HepG2 (cell line): ENCODE measurements at regions not wholly inside any gene's neighbourhood (a gene's known extent, or its start where the extent isn't known, plus 50 kb on each side); places are given as distances from the start of the nearest gene placed in this dataset.

Experiments
- ATAC-seq: fragments of 200-7000 bp; cut with Tn5 transposase; 3 replicates; pipeline ENCODE4 v1.9.1; 2020; ENCODE audit warnings: mild to moderate bottlenecking, moderate library complexity
- BruUV-seq: library from RNA; stranded (reverse); fragments of 400-500 nt; replicated peaks from 2 replicates; lab custom pipeline; 2021; lab: Mats Ljungman, UMichigan
- CTCF ChIA-PET: fragments of 300-600 bp; formaldehyde crosslinking; extraction: SDS; loops from one replicate; lab custom pipeline; 2021; ENCODE audit warnings: low total read pairs, inconsistent platforms, low intra/inter-chr PET ratio; lab: Yijun Ruan, JAX
- POLR2A ChIA-PET: fragments of 350-600 bp; sonication (Branson Sonifier 250); formaldehyde crosslinking; loops from one replicate; lab custom pipeline; 2020; ENCODE audit warnings: antibody characterized with exemption, inconsistent platforms; lab: Yijun Ruan, JAX
- DNase-seq: peaks from one replicate; pipeline ENCODE4 v3.0.0-alpha.2; 2015; ENCODE audit warnings: low spot score
- FAIRE-seq: peaks from 3 replicates; lab custom pipeline; 2011; peaks lifted over from hg19 to GRCh38; lab: Jason Lieb, UNC
- H2AFZ ChIP-seq: one replicate; pipeline ENCODE4 v1.6.1; 2011; ENCODE audit warnings: low read length, inconsistent platforms
- H3K27ac ChIP-seq: fragments of 300-600 bp; 3 replicates; pipeline ENCODE4 v1.8.0; 2011; ENCODE audit warnings: mixed run types, mild to moderate bottlenecking, mixed read lengths, low read length, inconsistent platforms; ENCODE audit not compliant: insufficient read depth; ENCODE audit errors: extremely low read length
- H3K27me3 ChIP-seq, 2 experiments: fragments of 200-600 bp in 1 of 2; 2 replicates in 1 of 2; 3 replicates in 1 of 2; pipeline versions ENCODE4 v1.6.0 to v1.8.0; 2011; ENCODE audit warnings: low read length in 2 of 2, mild to moderate bottlenecking in 2 of 2, moderate library complexity in 2 of 2, inconsistent platforms in 1 of 2; ENCODE audit not compliant: insufficient read depth in 2 of 2, control insufficient read depth in 1 of 2
- H3K36me3 ChIP-seq, 2 experiments: fragments of 200-600 bp in 1 of 2; replicated peaks in 1 of 2; 2 replicates in 1 of 2; 3 replicates in 1 of 2; pipeline versions ENCODE4 v1.5.1 to v1.8.0; 2011; ENCODE audit warnings: low read length in 2 of 2, inconsistent platforms in 1 of 2; ENCODE audit not compliant: insufficient read depth in 2 of 2, control insufficient read depth in 1 of 2
- H3K4me1 ChIP-seq: 2 replicates; pipeline ENCODE4 v1.5.1; 2012; ENCODE audit warnings: low read length, inconsistent platforms; ENCODE audit not compliant: insufficient read depth
- H3K4me2 ChIP-seq: 2 replicates; pipeline ENCODE4 v1.6.0; 2011; ENCODE audit warnings: low read depth, low read length, inconsistent platforms
- H3K4me3 ChIP-seq, 3 experiments: fragments of 200-600 bp in 1 of 3; sonication (generic), shearing (Covaris generic) in 1 of 3; replicated peaks in 1 of 3; 2 replicates each; pipeline ENCODE4 v1.5.1; 2011 to 2016; ENCODE audit warnings: low read length in 3 of 3, inconsistent platforms in 2 of 3, low read depth in 2 of 3, mild to moderate bottlenecking in 2 of 3, control low read depth in 1 of 3, mixed read lengths in 1 of 3; ENCODE audit not compliant: insufficient read depth in 1 of 3
- H3K79me2 ChIP-seq: one replicate; pipeline ENCODE4 v1.6.1; 2011; ENCODE audit warnings: low read length, inconsistent platforms; ENCODE audit not compliant: insufficient read depth
- H3K9ac ChIP-seq: 2 replicates; pipeline ENCODE4 v1.6.0; 2011; ENCODE audit warnings: mild to moderate bottlenecking, low read depth, low read length, inconsistent platforms; ENCODE audit not compliant: insufficient read depth
- H3K9me3 ChIP-seq: 2 replicates; pipeline ENCODE4 v1.5.1; 2012; ENCODE audit warnings: mild to moderate bottlenecking, low read length
- H4K20me1 ChIP-seq: 2 replicates; pipeline ENCODE4 v1.6.0; 2011; ENCODE audit warnings: inconsistent platforms, mild to moderate bottlenecking, low read length, moderate library complexity; ENCODE audit not compliant: insufficient read depth
- GFI1 ChIP-seq: sonication (generic); formaldehyde crosslinking; IDR thresholded peaks from 2 replicates; pipeline ENCODE4 v1.5.0; 2020; ENCODE audit warnings: missing genetic modification reagents, mild to moderate bottlenecking, borderline replicate concordance
- IKZF4 ChIP-seq: sonication (generic); formaldehyde crosslinking; IDR thresholded peaks from 2 replicates; pipeline ENCODE4 v1.5.1; 2020; ENCODE audit warnings: borderline replicate concordance, mild to moderate bottlenecking, low read depth, missing genetic modification reagents; ENCODE audit errors: not compliant biosample characterization
- ISX ChIP-seq: sonication (generic); formaldehyde crosslinking; conservative IDR thresholded peaks from 2 replicates; pipeline ENCODE4 v1.5.0; 2020; ENCODE audit warnings: missing genetic modification reagents
- NCOA5 ChIP-seq: sonication (generic); formaldehyde crosslinking; IDR thresholded peaks from 2 replicates; pipeline ENCODE4 v1.4.0; 2020; ENCODE audit warnings: missing genetic modification reagents
- NCOR1 ChIP-seq: fragments of 200-600 bp; sonication (generic); IDR thresholded peaks from 2 replicates; pipeline ENCODE4 v1.7.0; 2017; ENCODE audit warnings: antibody characterized with exemption, low read length, borderline replicate concordance
- ONECUT2 ChIP-seq: sonication (generic); formaldehyde crosslinking; IDR thresholded peaks from 2 replicates; pipeline ENCODE4 v1.4.0; 2020; ENCODE audit warnings: missing genetic modification reagents
- TOE1 ChIP-seq: sonication (generic); formaldehyde crosslinking; IDR thresholded peaks from 2 replicates; pipeline ENCODE4 v1.4.0; 2020; ENCODE audit warnings: mild to moderate bottlenecking, missing genetic modification reagents
- ZBTB38 ChIP-seq: sonication (generic); formaldehyde crosslinking; IDR thresholded peaks from 2 replicates; pipeline ENCODE4 v1.5.1; 2020; ENCODE audit warnings: mild to moderate bottlenecking, missing genetic modification reagents
- ZNF121 ChIP-seq: sonication (generic); formaldehyde crosslinking; IDR thresholded peaks from 2 replicates; pipeline ENCODE4 v1.5.0; 2020; ENCODE audit warnings: mild to moderate bottlenecking, missing genetic modification reagents
- ZNF205 ChIP-seq: IDR thresholded peaks from 2 replicates; pipeline ENCODE4 v1.6.1; 2018; ENCODE audit warnings: missing biosample characterization, missing genetic modification reagents
- ZNF317 ChIP-seq: sonication (generic); formaldehyde crosslinking; IDR thresholded peaks from 2 replicates; pipeline ENCODE4 v1.5.0; 2020; ENCODE audit warnings: mild to moderate bottlenecking, missing genetic modification reagents
- ZNF703 ChIP-seq: sonication (generic); formaldehyde crosslinking; IDR thresholded peaks from 2 replicates; pipeline ENCODE4 v1.5.1; 2020; ENCODE audit warnings: missing genetic modification reagents, mild to moderate bottlenecking, moderate library complexity, borderline replicate concordance
- ZNF761 ChIP-seq: sonication (generic); formaldehyde crosslinking; conservative IDR thresholded peaks from 2 replicates; pipeline ENCODE4 v1.4.0; 2020; ENCODE audit warnings: mild to moderate bottlenecking, missing genetic modification reagents
- WGBS: methylation state at CpG from one replicate; pipeline ENCODE4 v1.1.6; 2017; ENCODE audit warnings: low lambda C conversion rate; 5-methylcytosine and 5-hydroxymethylcytosine counted together
- in situ Hi-C: cut with HindIII; loops from 2 replicates; pipeline ENCODE4 v1.10.0; 2017; ENCODE audit warnings: low pct_unique_long_range_greater_than_20kb; ENCODE audit not compliant: extremely low pct_ligation_motif_present
- intact Hi-C: fragments of 100-400 bp; cut with micrococcal nuclease; formaldehyde crosslinking; loops from one replicate; pipeline ENCODE4 v1.10.0; 2022; ENCODE audit not compliant: unreplicated experiment
- TF ChIP-seq, protein P1 (sequence below): sonication (generic); formaldehyde crosslinking; IDR thresholded peaks from 2 replicates; pipeline ENCODE4 v1.4.0; 2020; ENCODE audit warnings: mild to moderate bottlenecking, missing genetic modification reagents
- TF ChIP-seq, protein P2 (sequence below), 2 experiments: sonication (generic) in 1 of 2; formaldehyde crosslinking in 1 of 2; IDR thresholded peaks; 2 replicates each; pipeline versions ENCODE4 v1.4.0 to v1.6.1; 2018 to 2020; ENCODE audit warnings: missing genetic modification reagents in 2 of 2, borderline replicate concordance in 1 of 2, low read depth in 1 of 2, mild to moderate bottlenecking in 1 of 2, missing biosample characterization in 1 of 2
- TF ChIP-seq, protein P3 (sequence below): sonication (generic); formaldehyde crosslinking; IDR thresholded peaks from 2 replicates; pipeline ENCODE4 v1.5.0; 2020; ENCODE audit warnings: missing genetic modification reagents
- TF ChIP-seq, protein P4 (sequence below): fragments of 450-650 bp; IDR thresholded peaks from 2 replicates; pipeline ENCODE4 v1.6.1; 2017

GRCh38 chr4:125115941-125116340 is 198.8 kb upstream of the FAT4 start:
- Histone ChIP-seq H3K79me2 (no peaks in the 10 kb centered on the region), H4K20me1 (no peaks in the 10 kb centered on the region), H3K36me3 (no peaks in the 10 kb centered on the region), H3K4me1 (no peaks in the 10 kb centered on the region), H3K27me3 (no peaks in the 10 kb centered on the region), H3K9ac (no peak overlapping the region), H2AFZ (no peak overlapping the region), H3K4me3 (no peak overlapping the region), H3K4me2 (no peak overlapping the region), H3K27ac (no peak overlapping the region), H3K9me3 (no peaks in the 10 kb centered on the region)
- FAIRE-seq = no peak
- BruUV-seq = no TSS peak
- ChIA-PET CTCF (no interaction called here), POLR2A (no interaction called here)
- DNase-seq = no peak
- in situ Hi-C loops (no loop called here), intact Hi-C loops (no loop called here)
- TF ChIP-seq, protein P1, sequence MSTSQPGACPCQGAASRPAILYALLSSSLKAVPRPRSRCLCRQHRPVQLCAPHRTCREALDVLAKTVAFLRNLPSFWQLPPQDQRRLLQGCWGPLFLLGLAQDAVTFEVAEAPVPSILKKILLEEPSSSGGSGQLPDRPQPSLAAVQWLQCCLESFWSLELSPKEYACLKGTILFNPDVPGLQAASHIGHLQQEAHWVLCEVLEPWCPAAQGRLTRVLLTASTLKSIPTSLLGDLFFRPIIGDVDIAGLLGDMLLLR = no peak
- no peak for TF ChIP-seq IKZF4 (CRISPR knock-in tag)
- no peak for TF ChIP-seq ZBTB38 (CRISPR knock-in tag)
- TF ChIP-seq, protein P2, sequence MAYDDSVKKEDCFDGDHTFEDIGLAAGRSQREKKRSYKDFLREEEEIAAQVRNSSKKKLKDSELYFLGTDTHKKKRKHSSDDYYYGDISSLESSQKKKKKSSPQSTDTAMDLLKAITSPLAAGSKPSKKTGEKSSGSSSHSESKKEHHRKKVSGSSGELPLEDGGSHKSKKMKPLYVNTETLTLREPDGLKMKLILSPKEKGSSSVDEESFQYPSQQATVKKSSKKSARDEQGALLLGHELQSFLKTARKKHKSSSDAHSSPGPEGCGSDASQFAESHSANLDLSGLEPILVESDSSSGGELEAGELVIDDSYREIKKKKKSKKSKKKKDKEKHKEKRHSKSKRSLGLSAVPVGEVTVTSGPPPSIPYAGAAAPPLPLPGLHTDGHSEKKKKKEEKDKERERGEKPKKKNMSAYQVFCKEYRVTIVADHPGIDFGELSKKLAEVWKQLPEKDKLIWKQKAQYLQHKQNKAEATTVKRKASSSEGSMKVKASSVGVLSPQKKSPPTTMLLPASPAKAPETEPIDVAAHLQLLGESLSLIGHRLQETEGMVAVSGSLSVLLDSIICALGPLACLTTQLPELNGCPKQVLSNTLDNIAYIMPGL (CRISPR knock-in tag; IDR thresholded peaks at IDR 0.05; ENCODE audit: borderline replicate concordance in 1 of 2, low read depth in 1 of 2) = no peak
- no peak for TF ChIP-seq GFI1 (CRISPR knock-in tag)
- TF ChIP-seq ZNF121 (CRISPR knock-in tag) = no peak
- TF ChIP-seq ZNF317 (CRISPR knock-in tag) = no peak
- TF ChIP-seq, protein P3, sequence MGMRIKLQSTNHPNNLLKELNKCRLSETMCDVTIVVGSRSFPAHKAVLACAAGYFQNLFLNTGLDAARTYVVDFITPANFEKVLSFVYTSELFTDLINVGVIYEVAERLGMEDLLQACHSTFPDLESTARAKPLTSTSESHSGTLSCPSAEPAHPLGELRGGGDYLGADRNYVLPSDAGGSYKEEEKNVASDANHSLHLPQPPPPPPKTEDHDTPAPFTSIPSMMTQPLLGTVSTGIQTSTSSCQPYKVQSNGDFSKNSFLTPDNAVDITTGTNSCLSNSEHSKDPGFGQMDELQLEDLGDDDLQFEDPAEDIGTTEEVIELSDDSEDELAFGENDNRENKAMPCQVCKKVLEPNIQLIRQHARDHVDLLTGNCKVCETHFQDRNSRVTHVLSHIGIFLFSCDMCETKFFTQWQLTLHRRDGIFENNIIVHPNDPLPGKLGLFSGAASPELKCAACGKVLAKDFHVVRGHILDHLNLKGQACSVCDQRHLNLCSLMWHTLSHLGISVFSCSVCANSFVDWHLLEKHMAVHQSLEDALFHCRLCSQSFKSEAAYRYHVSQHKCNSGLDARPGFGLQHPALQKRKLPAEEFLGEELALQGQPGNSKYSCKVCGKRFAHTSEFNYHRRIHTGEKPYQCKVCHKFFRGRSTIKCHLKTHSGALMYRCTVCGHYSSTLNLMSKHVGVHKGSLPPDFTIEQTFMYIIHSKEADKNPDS (CRISPR knock-in tag) = no peak
- TF ChIP-seq, protein P4, sequence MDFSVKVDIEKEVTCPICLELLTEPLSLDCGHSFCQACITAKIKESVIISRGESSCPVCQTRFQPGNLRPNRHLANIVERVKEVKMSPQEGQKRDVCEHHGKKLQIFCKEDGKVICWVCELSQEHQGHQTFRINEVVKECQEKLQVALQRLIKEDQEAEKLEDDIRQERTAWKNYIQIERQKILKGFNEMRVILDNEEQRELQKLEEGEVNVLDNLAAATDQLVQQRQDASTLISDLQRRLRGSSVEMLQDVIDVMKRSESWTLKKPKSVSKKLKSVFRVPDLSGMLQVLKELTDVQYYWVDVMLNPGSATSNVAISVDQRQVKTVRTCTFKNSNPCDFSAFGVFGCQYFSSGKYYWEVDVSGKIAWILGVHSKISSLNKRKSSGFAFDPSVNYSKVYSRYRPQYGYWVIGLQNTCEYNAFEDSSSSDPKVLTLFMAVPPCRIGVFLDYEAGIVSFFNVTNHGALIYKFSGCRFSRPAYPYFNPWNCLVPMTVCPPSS = no peak
- TF ChIP-seq NCOR1 = no peak
- TF ChIP-seq NCOA5 = no peak
- TF ChIP-seq ISX (CRISPR knock-in tag) = no peak
- no peak for TF ChIP-seq TOE1 (CRISPR knock-in tag)
- no peak for TF ChIP-seq ZNF205 (CRISPR knock-in tag)
- no peak for TF ChIP-seq ONECUT2
- TF ChIP-seq ZNF761 (CRISPR knock-in tag) = no peak
- no peak for TF ChIP-seq ZNF703 (CRISPR knock-in tag)
- ATAC-seq = no peak
- WGBS = 12% methylated on average over 5 of the region's 5 CpGs
